Hypothalamus (tissue), 51 donors: ENCODE measurements at regions not wholly inside any gene's neighbourhood (a gene's known extent, or its start where the extent isn't known, plus 50 kb on each side); places are given as distances from the start of the nearest gene placed in this dataset.
"Not testable (repeated sequence)": the region's sequence is repeated elsewhere in the genome, so short reads cannot be mapped to it uniquely, and the experiment has no call there.

ENCODE experiments used
- DNase-seq, 51 donors: peaks; one replicate each; lab custom pipeline; 2025; lab: John Stamatoyannopoulos, UW

GRCh38 chr19:28435551-28436271 lies 777.2 kb downstream of the UQCRFS1 start:
- no peak for DNase-seq

DNA sequence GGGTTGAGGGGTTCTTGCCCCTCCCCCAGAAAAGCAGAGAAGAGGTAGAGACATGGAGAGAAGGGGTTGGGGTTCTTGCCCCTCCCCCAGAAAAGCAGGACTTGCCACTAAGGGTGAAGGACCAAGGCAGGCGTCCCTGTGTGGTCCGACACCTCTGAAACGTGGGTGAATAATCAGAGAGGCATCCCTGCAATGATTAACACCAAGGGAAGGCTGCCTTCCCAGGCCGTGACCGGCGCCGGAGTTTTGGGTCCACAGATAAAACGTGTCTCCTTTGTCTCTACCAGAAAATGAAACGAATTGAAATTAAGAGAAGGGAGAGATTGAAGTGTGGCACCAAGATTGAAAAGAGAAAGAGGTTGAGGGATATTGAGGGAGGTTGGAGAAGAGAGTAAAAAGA lies 778.2 kb downstream of the UQCRFS1 start:
- not testable (repeated sequence) for DNase-seq

DNA sequence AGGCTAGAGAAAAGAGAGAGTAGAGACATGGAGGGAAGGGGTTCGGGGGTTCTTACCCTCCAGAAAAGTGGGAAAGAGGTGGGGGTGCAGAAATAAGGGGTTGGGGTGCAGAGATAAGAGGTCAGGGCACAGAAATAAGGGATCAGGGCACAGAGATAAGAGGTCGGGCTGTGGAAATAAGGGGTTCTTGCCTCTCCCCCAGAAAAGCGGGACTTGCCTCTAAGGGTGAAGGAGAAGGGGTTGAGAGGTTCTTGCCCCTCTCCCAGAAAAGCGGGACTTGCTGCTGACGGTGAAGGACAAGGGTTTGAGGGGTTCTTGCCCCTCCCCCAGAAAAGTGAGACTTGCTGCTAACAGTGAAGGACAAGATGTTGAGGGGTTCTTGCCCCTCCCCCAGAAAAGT lies 778.6 kb downstream of the UQCRFS1 start:
- DNase-seq, result not testable (repeated sequence)

DNA sequence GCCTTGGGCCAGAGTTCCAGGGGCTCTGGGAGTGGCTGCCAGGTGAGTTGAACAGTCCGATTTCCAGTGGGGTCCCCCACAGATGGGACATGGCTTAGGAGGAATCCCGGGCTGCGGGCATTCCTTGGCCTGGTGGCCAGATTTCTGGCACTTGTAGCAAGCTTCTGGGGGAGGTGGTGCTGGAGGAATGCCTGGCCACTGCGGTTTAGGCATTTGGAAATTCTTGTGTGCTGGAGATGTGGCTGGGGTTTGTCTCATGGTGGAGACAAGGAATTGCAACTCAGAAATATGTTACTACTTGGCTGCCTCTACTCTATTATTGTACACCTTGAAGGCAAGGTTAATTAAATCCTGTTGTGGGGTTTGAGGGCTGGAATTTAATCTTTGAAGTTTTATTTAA lies 779.8 kb downstream of the UQCRFS1 start:
- not testable (repeated sequence) for DNase-seq

DNA sequence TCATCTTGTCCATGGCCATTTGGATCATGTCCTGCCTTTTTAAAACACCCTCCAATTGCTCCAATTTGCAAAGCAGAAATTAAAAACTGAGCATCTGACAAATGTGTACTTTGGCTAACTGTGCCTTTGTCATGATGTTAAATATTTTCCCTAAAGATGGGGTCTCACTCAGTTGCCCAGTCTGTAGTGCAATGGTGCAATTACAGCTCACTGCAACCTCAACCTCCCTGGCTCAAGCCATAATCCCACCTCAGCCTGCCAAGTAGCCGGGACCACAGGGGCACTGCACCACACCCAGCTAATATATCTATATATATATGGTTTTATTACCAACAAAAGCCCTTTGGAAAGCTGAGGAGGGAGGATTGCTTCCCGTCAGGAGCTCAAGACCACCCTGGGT lies 782.7 kb downstream of the UQCRFS1 start:
- no peak for DNase-seq

GRCh38 chr19:28429356-28429755 lies 783.6 kb downstream of the UQCRFS1 start:
- DNase-seq, result no peak

DNA sequence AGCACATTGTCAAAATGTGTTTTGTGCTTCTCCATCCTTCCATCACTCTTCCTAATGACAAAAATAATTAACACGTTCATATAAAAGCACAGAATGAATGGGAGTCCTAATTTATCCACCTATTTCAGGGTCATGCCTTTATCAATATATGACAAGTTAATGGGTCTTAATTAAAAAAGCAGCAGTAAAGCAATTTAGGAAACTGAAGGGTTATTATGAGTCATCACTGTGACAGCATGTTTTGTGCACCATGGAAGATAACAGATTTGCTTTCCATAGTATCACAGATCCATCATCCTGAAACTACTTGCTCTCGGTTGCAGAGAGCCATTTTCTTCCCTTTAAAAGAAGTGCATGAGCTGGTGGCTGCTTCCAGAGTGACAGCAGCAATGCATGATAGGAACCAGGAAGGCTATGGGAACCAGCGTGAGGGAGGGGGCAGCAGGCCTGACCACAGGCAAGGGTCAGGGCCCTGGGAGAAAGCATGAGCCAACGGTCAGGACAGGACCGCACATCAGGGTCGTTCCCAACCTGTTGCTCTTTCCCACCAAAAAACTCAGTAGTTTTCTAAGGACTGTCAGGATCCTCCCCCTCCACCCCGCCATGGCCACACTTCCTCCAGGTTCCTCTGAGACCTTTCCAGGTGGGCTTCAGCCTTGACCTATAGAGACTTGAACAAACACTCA lies 784.1 kb downstream of the UQCRFS1 start:
- peak in 1 of 51 donors; percentile 11 for DNase-seq

DNA sequence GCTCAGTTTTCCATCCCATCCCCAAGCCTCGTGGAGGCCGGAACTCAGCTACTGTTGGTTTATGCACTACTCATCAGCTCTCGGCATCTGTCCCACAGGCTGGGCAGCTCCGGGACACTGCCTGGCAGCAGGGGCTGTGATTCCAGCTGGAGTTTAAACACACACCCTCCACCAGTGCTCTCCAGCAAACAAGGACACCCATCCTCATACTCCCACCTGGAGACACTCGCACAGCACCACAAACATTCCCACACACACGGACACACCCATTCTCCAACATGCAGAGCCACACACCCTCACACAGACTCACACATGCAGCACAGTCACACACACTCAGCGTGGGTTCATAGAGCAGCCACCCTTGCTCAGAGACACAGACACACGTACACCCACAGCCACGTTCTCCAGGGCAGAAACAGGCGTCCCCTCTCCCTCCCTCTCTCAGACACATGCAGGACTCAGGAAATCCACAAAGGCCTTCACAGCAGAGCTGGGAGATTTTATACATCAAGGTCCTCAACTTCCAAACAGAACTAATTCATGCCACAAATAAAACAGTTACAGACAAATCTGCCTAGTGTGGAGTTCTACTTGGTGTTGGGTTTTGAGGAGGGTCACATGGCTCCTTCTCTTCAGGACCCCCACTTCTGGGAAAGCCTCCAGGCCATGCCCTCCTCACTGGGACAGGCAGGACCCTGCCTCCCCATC lies 785.4 kb downstream of the UQCRFS1 start:
- peak in 1 of 51 donors; percentile 15 for DNase-seq

- no peak for DNase-seq
Measured at GRCh38 chr19:28426730-28427225, 786.2 kb downstream of the UQCRFS1 start.

- no peak for DNase-seq
Measured at GRCh38 chr19:28426110-28426729, 786.7 kb downstream of the UQCRFS1 start.

- no peak for DNase-seq
Measured at GRCh38 chr19:28425046-28425931, 787.7 kb downstream of the UQCRFS1 start.

GRCh38 chr19:28424662-28425045 lies 788.3 kb downstream of the UQCRFS1 start:
- no peak for DNase-seq

DNA sequence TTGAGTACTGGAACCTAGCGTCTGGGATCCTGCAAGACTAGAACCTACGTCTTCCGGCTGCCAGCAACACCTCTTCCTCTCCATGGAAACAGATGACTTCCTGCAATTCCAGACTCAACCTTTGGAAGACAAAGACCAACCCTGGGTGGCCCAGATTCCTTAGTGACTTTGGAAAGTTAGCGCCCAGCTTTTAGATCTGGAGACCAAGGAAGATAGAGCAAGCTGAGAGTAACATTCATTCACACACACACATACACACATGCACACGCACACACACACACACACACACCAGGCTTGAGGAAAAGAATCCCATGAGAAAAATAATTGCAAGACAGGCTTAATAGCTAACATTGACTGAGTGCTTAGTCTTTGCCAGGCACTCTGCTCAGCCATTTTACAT lies 788.9 kb downstream of the UQCRFS1 start:
- DNase-seq, result no peak

DNA sequence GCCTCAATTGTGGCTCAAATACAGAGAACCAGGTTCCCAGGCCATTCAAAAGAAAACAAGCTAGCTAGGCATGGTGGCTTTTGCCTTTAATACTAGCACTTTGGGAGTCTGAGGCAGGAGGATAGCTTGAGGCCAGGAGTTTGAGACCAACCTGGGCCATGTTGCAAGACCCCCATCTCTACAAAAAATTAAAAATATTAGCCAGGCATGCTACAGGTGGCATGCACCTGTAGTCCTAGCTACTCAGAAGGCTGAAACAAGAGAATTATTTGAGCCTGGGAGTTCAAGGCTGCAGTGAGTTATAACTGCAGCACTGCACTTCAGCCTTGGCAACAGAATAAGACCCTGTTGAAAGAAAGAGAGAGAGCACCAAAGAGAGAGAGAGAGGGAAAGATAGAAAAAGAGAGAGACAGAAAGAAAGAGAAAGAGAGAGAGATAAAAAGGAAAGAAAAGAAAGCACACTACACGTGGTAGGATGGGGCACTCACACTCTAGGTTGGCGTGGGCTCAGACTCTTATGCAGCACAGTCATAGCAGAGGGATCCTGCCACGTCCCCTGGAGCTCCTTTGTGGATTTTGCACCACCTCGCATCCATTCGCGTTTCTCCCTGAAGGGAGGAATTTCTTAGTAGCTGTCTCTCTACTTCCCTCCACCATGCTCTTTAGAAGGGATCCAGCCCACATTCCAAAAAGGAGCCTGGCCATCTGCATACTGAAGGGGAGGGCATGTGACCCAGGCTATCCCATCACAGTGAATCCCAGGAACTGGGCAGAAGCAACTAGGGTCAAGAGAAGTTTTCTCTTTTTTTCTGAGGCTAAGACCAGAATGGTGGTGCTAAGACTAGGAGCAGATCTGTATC lies 789.9 kb downstream of the UQCRFS1 start:
- no peak for DNase-seq

- DNase-seq, result no peak
Measured at GRCh38 chr19:28422046-28422445, 790.9 kb downstream of the UQCRFS1 start.

DNA sequence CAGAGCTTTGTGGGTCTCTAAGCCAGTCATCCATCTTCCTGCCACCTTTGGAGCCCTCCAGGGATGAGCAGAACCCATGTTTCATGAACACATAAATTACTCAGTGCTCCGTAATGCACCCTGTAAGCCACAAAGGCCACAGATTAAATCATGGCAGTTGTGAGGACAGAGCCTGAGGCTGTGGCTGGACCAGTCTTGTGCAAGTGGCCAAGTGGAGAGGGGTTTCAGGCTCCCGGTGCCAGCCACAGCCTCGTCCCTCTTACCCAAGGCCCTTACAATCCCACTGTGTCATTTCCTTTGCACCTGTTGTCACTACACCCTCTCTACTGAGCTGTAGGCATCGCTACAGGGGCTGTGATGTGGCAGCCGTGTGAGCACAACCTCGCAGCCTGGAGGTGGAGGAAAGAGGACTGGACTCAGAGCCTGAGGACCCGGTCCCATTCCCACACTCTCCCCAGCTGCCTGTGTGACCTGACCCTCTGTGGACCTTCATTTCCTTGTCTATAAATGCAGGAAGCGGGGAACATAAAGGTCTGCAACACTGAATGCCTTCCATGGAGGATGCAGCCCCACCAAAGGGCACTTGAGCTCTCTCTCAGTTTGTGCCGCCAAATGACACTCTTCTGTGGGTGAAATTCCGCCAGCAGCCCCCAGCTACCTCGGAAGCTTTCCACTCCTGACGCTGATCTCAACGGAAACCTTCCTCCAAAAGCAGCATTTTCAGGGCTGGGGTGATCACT lies 792.0 kb downstream of the UQCRFS1 start:
- no peak for DNase-seq

- no peak for DNase-seq
Measured at GRCh38 chr19:28419312-28419711, 793.6 kb downstream of the UQCRFS1 start.

- no peak for DNase-seq
Measured at GRCh38 chr19:28417361-28417760, 795.6 kb downstream of the UQCRFS1 start.
